NK-92 (cell line): ENCODE measurements at regions not wholly inside any gene's neighbourhood (a gene's known extent, or its start where the extent isn't known, plus 50 kb on each side); places are given as distances from the start of the nearest gene placed in this dataset.

Experiments used
- DNase-seq: peaks from one replicate; lab custom pipeline; 2025; ENCODE audit not compliant: unreplicated experiment; lab: John Stamatoyannopoulos, UW

DNA sequence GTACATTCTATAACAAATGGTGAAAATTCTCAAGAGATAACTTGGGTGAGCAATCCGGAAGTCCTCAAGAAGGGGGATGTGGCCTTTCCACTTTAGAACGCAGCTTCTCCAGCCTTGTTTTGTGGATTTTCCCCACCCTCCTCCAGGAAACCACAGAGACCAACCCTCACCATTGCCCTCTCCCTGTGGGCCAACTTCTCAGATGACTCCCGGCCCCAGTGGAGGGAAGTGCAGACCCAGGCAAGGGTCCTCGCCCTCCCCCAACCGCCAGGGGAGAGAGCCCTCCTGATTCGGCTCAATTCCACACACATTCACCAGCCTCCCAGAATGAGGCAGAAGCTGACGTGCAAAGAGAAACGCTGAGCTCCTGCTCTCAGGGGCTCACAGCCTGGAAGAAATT lies 277.2 kb downstream of the EIPR1 start:
- no peak for DNase-seq

DNA sequence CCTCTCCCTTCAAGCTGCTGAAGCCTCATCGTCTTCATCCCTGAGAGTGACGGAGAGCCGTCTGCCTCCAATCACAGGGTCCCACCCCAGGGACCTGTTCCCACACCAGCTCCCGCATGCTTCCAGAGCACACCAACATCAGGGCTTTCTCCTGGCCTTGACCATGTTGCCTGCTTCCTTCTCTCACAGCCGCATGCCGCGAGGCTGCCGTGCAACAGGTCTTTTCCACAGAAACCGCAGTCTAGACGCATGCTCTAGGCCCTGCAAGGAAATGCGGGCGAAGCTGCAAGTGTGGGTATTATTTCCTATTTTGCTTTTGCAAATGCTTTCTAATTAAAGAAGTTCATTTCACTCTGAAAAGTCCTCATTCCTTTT lies 277.8 kb downstream of the EIPR1 start:
- DNase-seq = no peak

DNA sequence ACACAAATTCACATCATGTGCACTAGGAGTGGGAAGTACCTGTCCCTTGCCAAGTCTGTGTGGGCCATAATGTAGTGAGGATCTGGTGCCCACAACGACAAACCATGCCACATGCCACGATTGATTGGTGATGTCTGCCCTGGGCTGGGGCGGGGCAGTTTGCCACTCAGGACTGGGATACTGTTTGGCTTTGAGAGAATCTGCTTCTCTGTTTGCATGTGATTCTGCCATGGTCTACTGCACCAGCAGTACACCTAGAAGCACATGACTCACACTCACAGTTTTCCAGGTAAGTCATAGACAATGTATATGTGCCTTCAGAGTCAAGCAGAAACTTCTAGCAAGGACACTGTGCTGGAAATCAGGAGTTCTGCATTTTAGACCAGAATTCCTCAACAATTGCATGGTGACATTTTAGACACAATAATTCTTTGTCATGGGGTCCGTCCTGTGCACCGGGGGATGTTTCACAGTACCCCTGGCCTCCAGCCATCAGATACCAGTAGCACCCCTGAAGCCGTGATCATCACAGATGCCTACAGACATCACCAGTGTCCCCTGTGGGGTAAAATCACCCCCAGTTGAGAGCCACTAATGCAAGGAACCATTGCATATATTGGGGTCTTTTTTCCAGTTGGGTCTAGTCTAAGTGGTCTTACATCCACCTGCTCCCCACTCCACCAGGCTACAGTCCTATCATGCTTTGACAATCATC lies 278.3 kb downstream of the EIPR1 start:
- no peak for DNase-seq

DNA sequence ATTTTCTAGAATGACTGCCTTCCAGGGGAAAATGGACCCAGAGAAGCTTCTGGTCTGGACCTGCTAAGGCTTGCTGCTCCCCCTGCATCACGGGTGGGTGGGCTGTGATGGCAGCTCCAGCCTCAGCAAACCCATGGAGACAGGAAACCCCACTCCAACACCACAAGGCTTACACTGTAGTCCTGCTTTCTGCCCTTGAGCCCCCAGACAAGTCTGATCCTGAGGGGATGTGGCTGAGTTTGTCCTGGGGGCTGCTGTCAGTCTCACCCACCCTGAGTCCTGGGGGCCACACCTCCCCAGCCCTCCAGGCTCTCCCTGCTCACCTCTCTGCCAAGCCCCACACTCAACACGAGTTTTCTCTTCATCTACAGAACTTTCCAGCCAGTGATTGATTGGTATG lies 279.4 kb downstream of the EIPR1 start:
- no peak for DNase-seq

DNA sequence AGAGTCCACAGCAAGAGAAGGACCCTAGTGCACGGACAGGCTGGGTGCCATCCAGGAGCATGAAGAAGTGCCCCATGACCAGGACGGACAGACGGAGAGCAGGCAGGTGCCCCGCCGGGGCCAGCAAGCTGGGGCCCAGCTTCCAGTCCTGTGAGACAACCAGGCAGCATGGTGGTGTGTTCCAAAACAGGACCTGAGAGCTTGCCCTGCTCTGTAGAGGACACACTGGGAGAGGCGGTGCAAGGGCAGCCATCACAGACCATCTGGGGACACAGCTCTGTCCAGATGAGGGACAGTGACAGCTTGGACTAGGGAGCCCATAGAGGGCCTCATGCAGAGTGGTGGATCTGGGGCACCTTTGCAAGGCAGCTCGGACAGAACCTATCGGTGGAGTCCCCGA lies 279.8 kb downstream of the EIPR1 start:
- DNase-seq = no peak

DNA sequence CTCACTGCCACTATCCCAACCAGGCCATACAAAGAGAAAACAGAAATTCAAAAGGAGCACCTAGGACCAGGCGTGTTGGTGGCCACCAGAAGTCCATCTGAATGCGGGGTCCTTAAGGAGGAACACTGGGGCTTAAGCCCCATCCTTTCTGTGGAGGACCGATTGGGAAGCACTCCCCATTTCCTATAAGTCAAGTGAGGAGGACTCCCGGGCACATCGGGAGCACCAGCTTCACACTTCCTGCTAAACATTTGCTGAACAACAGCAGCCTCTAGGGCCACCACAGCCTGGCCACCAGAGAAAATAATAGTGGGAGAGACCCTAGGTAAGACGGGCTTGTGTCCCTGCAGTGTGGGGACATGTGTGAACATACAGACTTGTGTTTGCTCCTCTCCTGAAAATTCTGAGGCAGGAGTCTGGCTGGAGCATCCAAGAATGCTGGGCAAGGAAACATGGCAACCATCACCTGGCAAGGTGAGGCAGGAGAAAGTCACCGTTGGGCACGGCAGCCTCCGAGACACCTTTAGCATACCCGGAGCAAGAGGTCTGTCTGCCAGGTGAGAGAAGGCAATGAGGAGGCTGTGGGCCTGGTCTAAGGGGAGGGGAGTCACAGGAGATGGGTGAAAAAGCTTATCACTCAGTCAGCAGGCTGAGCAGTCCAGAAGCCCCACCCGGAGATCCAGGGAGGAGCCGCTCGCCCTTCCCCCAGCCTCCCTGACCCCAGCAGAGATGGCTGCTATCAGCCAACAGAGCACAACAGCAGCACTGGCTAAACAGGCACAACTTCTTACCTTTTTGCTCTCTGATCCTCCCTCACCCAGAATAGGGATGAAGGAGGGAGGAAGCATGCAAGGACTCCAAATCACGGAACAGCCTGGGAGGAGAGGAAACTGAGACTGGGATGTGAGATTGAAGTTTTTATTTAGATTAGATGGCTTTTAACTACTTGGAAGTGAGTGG lies 282.3 kb downstream of the EIPR1 start:
- DNase-seq = no peak

DNA sequence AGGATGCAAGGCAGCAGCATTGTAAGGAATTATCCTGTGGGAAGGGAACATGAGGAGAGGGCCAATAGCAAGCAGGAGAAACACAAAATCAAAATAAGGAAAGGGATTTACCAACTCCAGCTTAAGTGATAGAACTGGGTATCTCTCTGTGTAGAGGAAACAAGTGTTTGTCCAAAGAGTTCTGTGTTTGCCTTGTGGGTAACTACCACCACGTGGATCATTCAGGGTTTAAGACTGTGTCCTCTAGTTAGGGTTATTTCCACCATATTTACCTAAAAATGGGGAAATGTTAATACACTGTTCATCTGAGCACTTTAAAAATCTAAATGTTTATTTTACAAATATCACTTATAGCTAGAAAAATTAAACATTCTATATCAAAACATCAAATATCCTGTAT lies 283.3 kb downstream of the EIPR1 start:
- DNase-seq = no peak

DNA sequence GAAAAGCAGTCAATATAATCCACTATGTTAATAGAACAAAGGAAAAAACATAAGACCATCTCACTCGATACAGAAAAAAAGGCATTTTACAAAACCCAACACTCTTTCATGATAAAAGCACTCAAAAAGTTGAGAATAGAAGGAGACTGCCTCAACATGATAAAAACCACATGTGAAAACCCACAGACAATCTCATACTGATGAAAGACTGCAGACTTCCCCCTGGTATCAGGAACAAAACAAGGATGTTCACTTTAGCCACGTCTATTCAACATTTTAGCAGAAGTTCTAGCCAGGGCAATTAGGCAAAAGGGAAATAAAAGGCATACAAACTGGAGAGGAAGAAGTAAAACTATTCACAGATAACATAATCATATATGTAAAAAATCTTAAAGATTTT lies 285.9 kb downstream of the EIPR1 start:
- DNase-seq = no peak

DNA sequence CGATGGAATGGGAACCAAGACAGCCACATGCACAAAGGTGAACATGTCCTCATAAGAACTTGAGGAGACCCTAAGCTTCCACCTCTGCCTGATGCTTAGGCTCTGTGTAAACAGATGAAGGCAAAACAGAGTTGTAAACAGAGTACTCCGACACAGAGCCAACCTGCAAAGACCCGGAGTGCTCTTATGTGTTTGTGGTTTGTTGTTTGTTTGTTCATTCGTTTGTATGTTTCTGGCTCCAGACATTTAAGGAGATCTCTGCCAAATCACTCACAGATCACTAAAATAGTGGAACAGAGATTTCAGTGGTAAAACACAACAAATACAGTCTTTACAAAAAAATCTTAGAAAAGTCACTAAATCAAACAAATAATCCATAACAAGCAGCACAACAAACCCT lies 294.9 kb downstream of the EIPR1 start:
- DNase-seq = no peak

DNA sequence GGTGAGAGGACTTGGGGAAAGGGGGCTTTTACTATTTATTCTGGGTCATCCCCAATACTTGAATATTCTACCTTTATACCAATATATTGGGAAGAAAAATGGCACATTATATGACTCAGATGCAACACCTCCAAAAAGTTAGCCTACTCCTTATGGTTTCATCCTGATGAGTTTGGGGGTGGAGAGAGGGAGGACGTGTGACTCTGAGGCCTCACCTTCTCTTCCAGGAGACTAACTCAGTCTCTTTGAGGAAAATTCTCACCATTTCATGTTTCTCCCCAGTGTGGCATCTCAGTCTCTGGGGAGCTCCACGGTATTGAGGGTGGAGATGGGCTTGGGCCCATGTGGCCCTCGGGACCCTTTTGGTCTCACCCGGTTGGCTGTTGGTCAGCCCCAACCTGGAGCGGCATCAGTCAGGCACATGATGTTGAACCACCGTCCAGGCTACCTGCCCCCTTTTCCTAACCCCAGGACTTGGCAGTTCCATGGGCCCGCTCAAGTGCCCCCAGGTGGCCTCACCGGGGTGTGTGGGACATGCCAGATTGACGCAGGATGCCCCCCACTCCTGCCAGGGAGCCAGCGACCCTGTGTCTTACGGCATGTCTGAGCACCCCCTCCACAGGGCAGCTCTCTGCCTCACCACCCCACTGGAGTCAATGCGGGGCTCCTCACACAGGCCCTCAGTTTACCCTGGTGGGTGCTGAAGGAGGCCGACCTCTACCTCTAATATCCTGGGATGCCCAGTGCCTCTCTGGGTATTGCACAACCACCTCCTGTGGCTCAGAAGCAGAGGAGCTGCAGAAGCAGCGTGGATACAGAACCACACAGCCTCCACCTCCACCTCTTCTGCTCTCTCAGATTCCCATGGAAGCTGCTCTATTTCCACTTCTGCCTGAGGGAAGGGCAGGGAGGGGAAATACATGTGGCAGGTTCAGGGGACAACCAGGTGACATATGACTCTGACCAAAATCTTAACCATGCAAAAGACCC lies 297.4 kb downstream of the EIPR1 start:
- DNase-seq = no peak

DNA sequence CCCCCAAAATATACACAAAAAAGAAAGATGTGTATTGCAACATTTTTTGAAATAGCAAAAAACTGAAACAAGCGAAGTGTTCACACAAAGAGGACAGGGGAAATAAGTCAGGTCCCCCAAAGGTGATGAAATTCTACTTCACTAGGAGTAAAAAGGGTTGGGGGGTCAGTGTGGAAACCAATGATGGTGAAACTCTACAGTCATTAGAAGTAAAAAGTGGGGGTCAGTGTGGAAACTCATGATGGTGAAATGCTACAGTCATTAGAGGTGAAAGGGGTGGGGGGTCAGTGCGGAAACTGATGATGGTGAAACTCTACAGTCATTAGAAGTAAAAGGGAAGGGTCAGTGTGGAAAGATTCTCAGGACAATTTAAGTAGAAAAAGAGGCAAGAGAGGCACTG lies 298.2 kb downstream of the EIPR1 start:
- no peak for DNase-seq

DNA sequence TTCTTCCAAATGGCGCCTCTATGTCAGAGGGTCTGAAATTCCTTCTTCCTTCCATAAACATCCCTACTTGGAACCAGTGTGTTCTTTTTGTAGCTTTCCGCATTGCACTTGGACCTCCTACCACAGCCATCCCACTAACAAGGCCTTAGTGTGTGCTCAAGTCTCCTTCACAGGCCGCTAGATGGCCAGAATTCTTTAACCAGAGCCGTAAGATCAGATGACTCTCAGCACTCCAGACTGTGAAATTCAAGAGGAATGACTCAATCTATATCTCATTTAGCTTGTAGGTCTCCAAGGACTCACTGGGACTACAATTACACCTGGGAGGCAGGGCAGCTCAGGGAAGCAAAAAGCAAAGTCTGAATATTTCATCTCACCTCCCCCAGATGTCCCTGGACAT lies 298.9 kb downstream of the EIPR1 start:
- no peak for DNase-seq

DNA sequence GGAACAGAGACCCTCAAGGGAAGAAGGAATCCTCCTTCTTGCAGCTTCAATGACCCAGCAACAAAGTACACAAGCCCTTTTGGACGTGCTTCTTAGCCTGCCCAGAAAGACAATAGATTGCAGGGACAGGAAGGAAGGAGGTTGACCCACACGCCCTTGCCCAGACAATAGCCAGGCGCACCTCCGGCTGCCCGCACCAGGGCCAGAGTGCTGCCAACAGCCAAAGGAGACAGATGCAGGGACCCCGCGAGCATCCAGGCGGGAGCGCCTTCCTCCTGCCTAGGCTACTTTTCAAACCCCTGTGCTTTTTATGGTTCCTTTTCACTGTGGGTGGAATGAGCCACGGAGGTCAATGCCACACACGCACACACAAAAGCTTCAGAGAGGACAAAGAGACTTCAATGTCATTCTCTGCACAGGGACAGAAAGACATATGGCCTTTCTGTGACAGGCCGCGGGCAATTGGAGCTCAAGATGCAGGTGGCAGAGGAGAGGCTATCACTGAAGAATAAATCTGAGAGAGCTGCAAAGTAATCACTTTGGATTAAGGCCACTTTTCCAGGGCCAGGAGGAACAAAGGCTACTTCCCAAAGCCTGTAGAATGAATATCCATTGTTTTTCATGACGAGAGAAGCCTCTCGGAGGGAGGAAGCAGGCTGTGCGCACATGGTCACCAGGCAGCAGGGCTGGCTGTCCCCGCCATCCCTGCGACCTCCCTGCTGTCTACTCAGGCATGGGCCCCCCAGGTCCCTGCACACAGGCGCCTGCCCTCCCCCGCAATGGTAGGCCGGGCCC lies 300.6 kb downstream of the EIPR1 start:
- DNase-seq = no peak

DNA sequence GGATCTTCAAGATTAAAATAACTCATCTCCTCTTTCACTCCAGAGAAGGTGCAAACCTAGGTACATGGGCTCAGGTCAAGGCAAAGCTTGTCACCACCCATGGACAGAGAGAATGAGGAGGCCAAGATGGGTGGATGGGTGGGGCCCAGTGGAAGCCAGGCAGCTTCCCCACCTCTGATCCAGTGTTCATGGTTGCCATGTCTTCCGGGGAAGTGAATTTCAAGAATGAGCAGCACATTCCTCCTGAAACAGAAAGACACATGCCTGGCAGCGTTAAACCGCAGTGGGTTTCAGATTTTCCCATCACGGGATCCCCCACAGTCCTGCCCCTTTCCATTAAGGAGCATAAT lies 301.7 kb downstream of the EIPR1 start:
- DNase-seq = no peak

DNA sequence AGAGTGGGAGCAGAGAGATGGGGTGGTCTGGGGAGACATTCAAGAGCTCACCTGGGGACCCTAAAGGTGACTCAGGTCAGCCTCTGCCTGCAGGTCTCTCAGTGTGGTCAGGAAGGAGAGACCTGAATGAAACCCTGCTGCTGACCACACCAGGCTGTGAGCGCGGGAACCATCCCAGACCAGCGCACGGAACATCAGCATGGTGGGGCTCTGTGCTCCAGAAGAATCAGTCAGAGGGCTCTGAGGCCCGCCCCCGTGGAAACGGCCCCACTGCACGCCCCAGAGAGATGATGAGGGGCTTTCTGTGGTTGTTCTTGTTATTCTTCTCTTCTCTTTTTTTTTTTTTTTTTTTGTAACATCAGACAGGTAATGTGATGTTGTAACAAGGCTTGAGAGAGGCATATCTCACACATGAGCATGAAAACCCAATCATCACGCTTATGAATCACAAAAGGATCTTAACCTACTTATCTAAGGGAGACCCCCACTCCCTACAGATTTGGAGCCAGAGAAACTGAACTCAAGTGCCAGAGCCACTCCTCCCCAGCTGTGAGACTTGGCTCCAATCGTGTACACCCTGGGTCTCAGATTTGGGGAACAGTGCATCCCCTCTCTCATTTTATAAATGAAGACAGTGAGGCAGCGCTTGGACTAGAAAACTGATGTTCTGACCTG lies 302.2 kb downstream of the EIPR1 start:
- DNase-seq = no peak

DNA sequence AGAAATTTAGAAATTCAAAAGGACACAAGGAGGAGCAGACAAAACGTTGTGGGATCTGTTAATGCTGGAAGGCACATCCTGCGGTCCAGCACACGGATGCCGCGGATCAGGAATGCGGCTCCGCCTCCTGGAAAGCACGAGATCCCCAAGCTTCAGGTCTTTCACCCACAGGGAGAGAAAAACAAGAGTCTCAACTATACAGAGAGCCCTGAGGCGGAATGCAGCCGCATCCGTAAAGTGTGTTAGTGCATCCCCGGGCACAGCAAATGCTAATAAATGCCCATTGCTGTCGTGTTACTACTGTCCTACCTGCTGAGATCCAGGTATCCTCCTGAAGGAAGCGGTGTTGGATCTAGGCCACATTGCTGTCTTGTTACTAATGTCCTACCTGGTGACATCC lies 303.9 kb downstream of the EIPR1 start:
- no peak for DNase-seq

DNA sequence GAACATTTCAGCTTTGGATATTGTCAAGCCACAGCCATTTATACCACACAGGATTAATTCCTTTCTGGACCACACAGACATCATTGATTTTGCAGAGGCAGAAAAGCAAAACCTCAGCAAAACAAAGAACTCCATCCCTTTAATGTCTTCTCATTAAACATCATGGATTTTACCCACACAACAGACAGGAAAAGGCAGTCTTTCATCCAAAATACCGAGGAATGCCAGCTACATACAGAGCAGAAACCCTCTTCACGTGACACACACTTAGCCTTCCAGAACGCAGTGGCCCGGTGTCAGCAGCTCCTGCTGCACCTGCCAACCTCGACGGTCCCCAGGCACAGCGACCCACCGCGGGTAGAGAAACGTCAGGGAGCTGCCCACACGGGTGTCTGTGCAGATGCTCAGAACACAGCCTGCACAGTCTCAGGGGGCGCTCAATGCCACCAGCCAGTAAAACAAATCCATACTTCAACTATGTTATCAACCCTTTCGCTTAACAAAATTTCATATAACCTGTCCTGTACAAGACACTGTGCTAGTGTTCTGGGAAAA lies 304.5 kb downstream of the EIPR1 start:
- no peak for DNase-seq

DNA sequence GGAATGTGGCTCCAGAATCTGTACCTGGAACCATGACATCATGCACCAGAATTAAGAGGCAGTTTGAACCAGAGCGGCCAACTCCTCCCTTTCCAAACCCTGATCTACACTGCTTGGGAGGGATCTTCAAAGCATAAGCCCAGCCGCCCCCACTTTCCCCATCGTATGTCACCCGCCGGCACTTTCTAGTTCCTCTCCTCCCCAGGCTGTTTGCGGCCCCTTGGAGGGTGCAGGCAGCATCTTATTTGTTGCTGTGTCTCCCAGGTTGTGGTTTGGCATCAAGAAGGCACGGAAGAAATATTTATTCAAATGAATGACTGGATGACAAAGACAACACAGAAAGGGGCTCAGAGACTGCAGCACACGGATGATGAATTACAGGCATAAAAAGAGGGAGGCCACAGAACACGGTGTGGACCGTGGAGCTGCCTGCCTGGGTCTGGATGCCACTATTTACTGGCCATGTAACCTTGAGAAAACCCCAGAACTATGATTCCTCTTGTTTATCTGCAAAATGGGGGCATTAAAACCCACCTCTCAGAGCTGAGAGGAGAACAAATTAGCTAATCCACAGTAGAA lies 305.8 kb downstream of the EIPR1 start:
- no peak for DNase-seq

DNA sequence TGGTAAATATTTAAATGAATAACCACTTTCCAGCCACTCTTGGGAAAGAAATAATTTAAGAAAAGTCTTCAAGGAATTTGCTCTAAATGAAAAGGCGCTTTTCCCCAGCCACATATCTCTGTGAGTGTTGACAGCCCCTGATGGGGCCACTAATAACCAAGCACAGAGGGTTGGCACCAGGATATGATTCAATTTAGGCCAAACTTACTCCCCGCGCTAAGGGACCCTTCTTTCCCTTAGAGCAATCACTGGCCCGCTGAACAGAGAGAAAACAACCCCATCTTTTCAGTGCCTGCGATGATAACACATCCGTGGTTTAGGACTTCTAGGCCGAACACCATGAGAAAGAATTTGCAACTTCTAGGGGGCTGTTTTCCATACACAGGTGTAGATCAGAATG lies 310.8 kb downstream of the EIPR1 start:
- no peak for DNase-seq
